GM21423 (cell line): ENCODE measurements at regions not wholly inside any gene's neighbourhood (a gene's known extent, or its start where the extent isn't known, plus 50 kb on each side); places are given as distances from the start of the nearest gene placed in this dataset.
A peak's percentile ranks its signal among the peaks of the same experiment; 100 is the strongest.
"Not testable (repeated sequence)": the region's sequence is repeated elsewhere in the genome, so short reads cannot be mapped to it uniquely, and the experiment has no call there.

Source experiments
- ATAC-seq: cut with Tn5 transposase; IDR thresholded peaks from one replicate; pipeline ENCODE4 v1.9.1; 2021; ENCODE audit warnings: mild to moderate bottlenecking, moderate library complexity; ENCODE audit not compliant: unreplicated experiment

DNA sequence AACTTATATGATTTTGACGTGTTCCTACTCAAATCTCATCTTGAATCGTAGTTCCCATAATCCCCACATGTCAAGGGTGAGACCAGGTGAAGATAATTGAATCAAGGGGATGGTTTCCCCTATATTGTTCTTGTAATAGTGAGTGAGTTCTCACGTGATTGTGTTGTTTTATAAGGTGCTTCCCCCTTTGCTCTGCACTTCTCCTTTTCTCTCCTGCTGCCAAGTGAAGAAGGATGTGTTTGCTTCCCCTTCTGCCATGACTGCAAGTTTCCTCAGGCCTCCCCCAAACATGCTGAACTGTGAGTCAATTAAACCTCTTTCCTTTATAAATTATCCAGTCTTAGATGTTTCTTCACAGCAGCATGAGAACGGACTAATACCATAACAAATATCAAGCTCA lies 83.2 kb downstream of the MANEA start:
- no peak for ATAC-seq

DNA sequence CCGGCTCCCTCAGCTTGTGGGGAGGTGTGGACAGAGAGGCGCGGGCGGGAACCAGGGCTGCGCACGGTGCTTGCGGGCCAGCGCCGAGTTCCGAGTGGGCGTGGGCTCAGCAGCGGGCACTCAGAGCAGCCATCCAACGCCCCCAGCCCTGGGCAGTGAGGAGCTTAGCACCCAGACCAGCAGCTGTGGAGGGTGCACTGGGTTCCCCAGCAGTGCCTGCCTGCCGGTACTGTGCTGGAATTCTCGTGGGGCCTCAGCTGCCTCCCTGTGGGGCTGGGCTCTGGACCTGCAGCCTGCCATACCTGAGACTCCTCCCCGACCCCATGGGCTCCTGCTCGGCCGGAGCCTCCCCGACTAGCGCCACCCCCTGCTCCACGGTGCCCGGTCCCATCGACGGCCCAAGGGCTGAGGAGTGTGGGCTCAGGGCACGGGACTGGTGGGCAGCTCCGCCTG lies 92.7 kb downstream of the MANEA start:
- no peak for ATAC-seq

DNA sequence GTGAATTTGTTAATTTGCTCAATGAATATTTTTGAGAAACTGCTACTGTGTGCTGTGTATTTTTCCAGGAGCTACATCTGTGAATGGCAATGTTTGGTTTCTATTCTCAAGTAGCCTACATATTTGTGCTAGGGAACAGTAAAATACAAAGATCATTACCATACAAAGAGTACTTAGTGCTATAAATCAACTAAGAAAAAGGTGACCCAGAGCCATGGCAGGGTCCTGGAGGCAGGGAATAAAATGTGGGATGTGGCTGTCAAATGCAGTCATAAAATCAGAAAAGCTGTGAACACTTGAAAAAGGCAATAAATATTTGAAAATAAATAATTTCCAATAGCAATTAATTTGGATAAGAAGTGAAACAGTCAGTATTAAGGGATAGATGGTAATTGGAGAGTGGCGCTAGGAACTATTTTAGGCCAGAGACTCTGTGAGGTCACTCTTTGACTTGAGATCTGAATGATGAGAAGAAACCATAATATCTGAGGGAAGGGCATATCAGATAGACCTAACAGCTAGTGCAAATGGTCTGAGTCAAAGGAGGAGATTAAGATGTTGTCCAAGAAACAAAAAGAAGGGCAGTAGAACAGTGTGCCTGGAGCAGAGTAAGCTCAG lies 98.8 kb downstream of the MANEA start:
- ATAC-seq = no peak

DNA sequence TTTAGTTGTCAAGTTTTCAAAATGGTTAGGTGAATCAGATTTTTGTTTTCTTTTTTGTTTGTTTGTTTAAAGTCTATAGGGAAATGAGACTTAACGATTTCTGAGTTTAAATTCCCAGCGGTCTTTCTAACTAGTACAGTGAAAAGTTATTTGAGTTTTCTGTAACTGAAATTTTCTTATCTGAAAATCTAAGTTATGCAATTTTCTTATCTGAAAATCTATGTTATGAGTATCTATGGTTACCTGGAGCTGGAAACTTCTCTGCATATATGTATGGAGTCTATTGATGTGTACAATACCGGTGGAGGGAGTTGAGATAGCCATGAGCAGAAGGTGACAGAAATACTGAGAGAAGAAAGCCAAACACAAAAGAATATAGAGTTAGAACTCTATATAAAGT lies 102.6 kb downstream of the MANEA start:
- no peak for ATAC-seq

DNA sequence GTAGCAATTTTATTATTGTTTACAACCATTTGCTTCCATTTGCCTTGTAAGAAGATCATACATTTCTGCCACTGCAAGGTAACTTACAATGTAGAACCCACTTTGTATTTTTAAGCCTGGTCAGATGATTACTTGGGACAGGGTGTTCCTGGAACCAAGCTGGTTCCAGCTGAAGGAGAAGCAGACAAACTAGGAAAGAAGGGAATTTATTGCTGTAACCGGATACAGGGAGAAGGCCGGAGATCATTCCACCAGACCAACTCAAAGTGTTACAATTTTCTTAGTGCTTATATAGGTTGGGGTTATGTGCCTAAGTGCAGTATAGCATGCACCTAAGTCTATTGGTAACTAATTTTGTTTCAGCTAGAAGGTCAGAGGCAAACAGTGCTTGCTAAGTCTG lies 104.4 kb downstream of the MANEA start:
- ATAC-seq = no peak

DNA sequence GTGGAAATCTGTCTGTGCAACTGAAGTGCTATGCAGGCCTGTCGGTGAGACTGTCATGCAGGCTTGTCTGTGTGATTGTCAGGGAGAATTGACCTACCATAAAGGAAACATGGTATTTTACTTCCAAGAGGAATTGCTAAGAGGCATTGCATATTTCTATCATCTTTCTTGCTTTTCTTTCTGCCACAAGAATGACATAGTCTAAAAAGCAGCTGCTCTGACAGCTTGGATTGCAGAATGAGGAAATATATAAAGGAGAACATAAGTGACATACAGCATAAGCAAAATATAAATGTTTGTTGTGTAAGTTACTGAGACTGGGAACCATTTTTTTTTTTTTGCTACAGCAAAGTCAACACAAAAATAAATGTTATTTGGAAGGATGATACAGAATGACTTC lies 105.1 kb downstream of the MANEA start:
- no peak for ATAC-seq

DNA sequence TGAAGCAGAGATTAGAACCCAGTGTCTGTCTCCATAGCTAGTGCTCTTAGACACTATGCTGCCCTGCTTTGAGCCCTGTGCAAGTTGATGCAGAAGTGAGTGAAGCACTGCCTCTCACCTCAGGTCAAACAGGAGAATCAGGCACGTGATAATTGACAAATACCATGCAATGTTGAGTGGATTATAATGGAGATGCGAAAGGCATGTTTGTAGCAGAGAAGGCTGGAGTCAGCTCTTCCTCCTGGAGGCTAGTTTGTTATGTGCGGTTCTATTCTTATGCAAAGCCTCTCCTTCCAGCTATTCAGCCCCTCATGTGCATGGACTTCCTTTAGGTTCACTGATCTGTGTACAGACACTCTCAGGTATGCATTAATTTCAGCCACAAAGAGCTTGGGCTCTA lies 108.5 kb downstream of the MANEA start:
- no peak for ATAC-seq

DNA sequence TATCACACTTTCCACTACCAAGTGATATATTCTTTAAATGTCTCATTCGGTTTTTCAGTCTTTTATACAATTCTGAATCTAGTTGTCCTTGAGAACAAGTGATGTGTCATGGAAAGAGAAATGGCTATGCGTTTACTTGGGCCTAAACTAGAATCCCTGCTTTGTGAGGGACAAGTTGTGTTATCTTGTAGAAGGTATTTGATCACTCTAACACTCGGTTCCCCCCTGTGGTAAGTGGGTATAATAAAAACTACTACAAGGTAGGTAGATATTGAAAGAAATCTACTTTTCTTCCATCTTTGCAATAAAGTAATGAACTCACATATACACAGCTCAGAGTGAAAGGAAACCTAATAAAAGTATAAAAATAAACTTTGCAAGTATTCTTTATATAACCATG lies 108.9 kb downstream of the MANEA start:
- ATAC-seq = no peak

DNA sequence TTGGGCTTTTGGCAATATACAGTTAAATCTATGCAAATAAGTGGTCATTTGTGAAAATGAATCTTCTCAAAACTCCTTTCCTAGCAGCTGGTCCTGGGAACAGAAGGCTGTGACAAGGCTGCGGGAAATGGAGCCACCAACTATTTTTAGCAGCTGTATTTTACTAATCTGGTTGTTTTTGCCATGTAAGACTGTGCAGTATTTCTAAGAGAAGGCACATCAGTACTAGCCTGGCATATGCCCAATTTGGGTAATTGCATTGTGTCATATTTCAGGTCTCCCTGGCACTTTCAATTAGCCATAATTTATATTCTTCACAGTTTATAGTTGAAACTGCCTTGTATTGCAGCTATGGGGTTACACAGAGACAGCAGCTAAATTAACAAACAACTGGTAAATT lies 109.6 kb downstream of the MANEA start:
- no peak for ATAC-seq

DNA sequence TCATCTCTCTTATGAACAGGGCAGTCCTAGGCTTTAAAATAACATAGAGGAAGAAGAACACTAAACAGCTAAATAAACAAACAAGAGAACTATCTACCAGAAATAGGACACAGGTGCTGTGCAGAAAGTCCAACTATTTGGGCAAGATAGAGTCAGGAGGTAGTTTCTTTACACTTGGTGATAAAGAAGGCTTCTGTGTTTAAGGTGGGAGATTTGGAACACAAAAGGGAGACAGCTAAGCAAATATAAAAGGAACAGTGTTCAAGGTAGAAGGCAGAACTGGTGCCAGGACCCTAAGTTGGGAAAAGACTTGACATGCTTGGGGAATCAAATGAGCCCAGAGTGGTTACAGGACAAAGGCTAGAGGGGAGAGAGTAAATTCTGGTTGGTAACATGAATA lies 110.5 kb downstream of the MANEA start:
- ATAC-seq = no peak

DNA sequence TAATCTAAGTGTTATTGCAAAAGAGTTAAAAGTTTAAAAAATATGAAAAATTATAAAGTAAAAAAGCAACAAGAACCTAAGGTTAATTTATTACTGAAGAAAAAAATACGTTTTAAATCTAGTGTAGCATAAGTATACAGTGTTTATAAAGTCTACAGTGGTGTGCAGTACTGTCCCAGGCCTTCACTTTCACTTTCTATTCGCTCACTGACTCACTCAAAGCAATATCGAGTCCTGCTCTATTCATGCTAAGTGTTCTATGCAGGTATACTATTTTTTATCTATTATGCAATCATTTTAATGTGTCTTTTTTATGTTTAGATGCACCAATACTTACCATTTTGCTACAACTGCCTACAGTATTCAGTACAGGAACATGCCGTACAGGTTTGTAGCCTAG lies 113.0 kb downstream of the MANEA start:
- ATAC-seq = peak; percentile 59

DNA sequence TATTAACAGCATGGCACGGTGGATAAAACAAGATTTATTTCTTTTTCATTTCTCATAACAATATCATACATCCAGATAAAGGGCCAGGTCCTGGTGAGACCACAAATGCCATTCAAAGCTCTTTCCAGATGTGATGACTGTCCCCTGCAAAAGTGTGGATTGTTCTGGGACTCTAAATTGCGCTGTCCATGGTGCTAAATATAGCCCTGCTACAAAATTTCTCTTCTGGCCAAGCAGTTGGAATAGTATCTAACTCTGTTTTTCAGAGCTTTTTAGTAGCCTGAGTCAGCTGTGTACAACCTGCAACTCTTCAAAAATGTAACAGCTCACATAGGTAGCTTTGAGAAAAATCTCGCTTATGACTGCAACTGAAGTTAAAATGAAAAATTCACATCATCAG lies 115.8 kb downstream of the MANEA start:
- no peak for ATAC-seq

DNA sequence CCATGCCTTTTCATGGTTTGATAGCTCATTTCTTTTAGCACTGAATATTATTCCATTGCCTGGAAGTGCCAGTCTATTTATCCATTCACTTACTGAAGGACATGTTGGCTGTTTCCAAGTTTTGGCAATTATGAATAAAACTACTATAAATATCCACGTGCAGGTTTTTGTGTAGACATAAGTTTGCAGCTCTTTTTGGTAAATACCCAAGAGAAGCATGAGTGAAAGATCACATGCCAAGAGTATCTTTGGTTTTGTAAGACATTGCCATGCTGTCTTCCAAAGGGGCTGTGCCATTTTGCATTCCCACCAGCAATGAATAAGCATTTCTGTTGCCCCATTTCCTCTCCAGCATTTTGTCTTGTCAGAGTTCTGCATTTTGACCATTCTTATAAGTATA lies 120.9 kb downstream of the MANEA start:
- ATAC-seq = no peak

DNA sequence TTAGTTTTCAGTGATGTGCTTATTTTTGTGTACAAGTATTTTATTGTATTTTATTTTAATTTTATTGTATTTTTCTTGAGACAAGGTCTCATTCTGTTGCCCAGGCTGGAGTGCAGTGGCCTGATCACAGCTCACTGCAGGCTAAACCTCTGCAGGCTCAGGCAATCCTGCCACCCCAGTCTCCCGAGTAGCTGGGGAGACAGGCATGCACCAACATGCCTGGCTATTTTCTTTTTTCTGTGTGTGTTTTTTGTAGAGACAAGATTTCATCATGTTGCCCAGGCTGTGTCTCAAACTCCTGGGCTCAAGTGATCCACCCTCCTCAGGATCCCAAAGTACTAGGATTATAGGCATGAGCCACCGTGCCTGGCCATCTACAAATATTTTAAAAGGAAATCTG lies 146.3 kb downstream of the MANEA start:
- no peak for ATAC-seq

DNA sequence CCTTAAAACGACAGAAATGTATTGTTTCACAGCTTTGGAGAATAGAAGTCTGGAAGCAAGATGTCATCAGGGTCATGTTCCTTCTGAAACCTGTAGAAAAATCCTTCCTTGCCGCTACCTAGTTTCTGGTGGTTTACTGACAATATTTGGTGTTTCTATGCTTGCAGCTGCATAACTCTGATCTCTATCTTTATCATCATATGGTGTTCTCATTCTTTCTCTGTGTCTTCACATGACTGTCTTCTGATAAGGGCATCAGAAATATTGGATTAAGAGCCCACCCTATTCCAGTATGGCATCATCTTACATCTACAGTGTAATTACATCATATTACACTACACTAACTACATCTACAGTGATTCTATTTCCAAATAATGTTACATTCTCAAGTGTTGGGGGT lies 148.0 kb downstream of the MANEA start:
- no peak for ATAC-seq

DNA sequence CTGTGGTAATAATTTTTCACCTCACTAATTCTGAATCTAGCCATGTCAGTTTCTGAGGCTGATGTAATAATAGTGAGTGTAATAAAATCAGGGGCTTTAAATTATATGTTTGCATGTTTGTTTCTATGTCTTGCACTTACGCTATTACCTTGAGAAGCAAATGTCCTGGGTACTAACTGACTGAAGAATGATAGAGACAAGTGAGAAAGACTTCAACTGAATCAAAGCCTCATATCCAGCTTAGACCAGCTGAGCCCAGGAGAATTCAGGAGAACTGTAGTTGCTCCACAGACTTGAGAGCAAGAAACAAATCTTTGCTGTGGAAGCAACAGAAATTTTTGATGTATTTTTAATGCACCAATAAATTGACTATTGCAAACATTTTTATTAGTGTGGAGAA lies 162.8 kb downstream of the MANEA start:
- no peak for ATAC-seq

DNA sequence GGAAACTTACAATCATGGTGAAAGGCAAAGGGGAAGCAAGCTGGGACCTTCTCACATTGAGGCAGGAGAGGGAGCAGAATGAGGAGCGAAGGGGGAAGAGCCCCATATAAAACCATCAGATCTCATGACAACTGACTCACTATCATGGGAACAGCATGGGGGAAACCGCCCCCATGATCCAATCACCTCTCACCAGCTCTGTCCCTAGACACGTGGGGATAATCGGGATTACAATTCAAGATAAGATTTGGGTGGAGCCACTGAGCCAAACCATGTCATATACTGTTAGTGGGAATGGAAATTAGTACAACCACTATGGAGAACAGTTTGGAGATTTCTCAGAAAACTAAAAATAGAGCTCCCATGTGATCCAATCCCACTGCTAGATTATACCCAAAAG lies 163.7 kb downstream of the MANEA start:
- ATAC-seq = no peak

DNA sequence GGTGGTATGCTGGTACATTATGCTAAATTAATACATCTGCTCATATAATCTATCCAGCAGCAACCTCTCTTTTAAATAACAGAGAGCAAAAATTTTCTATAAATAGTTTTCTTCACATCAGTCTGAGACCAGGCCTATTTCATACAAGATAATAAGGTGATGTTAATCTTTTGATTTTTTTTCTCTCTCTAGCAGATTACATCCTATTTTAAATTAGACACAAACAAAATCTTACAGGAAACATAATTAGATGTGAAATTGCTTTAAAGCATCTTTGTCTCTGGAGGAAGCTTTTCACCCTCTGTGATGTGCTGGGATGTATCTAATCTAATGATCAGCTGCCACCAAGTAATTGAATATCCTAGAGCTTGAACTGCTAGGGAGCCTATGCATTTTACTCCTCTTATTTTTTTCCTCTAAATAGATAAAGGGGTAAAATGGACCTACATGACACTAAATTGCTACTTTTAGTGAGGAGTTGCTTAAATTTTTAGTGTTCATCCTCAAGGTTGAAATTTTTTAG lies 165.5 kb downstream of the MANEA start:
- no peak for ATAC-seq

DNA sequence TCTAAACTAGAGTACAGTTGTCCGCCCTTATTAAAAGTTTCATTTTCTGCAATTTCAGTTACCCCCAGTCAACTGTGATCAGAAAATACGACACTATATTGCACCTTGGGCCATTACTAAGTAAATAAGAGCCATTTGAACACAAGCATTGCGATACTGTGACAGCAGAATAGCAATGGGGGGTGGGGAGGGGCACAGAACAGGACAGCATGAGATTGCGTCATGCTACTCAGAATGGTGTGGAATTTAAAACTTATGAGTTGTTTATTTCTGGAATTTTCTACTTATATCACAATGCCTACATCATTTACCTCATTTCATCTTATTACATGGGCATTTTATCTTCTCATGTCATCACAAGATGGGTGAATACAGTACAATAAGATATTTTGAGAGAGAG lies 166.3 kb downstream of the MANEA start:
- ATAC-seq = no peak

DNA sequence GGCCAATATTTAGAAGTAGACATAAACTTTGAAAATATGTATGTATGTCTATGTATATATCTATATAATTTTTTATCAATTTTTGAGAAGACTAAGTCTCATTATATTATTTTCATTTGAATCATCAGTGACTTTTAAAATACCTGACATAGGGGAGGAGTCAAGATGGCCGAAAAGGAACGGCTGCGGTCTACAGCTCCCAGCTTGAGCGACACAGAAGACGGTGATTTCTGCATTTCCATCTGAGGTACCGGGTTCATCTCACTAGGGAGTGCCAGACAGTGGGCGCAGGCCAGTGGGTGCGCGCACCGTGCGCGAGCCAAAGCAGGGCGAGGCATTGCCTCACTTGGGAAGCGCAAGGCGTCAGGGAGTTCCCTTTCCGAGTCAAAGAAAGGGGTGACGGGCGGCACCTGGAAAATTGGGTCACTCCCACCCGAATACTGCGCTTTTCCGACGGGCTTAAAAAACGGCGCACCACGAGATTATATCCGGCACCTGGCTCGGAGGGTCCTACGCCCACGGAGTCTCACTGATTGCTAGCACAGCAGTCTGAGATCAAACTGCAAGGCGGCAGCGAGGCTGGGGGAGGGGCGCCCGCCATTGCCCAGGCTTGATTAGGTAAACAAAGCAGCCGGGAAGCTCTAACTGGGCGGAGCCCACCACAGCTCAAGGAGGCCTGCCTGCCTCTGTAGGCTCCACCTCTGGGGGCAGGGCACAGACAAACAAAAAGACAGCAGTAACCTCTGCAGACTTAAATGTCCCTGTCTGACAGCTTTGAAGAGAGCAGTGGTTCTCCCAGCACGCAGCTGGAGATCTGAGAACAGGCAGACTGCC lies 181.1 kb downstream of the MANEA start:
- ATAC-seq = not testable (repeated sequence)

DNA sequence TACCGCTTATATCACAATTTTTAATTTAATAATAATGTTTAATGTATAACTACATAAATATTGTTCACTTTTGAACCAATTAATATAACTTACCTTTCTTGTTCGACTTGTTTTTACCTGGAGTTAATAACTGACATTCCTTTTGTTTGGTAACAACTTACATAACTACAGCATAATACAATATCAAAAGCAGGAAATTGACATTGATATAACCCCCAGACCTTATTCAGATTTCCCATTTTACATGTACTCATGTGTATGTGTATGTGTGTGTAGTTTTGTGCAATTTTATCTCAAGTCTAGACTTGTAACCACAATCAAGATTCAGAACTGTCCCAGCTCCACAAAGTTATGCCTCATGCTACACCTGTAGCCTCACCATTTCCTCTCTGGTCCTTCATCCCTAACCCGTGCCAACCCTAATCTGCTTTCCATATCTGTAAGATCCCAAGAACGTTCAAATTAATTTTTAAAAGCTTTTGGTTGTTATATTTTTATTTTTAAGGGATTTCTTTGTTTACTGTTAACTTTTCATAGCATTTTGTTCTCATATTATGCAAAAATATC lies 190.6 kb downstream of the MANEA start:
- no peak for ATAC-seq

DNA sequence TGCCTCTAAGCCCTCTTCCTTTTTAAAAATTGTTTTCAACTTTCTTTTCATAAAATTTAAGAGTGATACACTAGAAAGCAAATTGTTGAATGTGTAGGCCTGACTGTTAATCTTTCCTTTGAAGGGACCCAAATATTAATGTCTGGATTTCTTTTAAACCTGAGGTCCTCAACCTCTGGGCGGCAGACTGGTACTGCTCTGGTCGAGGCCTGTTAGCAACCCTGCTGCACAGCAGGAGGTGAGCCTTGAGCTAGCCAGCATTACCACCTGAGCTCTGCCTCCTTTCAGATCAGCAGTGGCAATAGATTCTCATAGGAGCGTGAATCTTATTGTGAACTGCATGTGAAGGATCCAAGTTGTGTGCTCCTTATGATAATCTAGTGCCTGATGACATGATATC lies 191.2 kb downstream of the MANEA start:
- no peak for ATAC-seq
